ENCODE measurements at regions not wholly inside any gene's neighbourhood (a gene's known extent, or its start where the extent isn't known, plus 50 kb on each side); places are given as distances from the start of the nearest gene placed in this dataset.

DNA sequence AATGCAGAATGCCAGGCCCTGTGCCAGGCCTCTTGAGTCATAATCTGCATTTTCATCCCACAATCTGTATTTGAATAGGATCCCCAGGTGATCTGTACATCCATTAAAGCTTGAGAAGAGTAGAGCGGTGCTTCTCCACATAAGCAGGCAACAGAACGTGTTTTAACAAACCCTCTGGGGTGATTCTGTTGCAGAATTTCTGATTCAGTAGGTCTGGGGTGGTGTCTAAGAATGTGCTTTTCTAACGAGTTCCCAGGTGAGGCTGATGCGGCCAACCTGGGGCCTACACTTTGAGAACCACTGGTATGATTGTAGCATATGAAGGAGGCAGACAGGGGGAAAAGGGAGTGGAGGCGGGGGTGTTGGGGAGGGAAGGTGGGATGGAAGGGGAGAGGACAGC lies 78.4 kb upstream of the POU3F1 start:
- TF ChIP-seq CTCF (IDR thresholded peaks at IDR 0.05) (no peak), POLR2A (IDR thresholded peaks at IDR 0.05) (no peak)

Measured in adrenal gland (tissue), 5 donors.